SK-N-SH (cell line): ENCODE measurements at regions not wholly inside any gene's neighbourhood (a gene's known extent, or its start where the extent isn't known, plus 50 kb on each side); places are given as distances from the start of the nearest gene placed in this dataset.

Experiments used
- CTCF ChIA-PET: fragments of 300-600, 350-600 bp; formaldehyde crosslinking; extraction: SDS; loops from one replicate; lab custom pipeline; 2021; lab: Yijun Ruan, JAX
- POLR2A ChIA-PET: fragments of 350-600 bp; sonication (Branson Sonifier 250); formaldehyde crosslinking; extraction: SDS; loops from one replicate; lab custom pipeline; 2020; ENCODE audit warnings: antibody characterized with exemption, inconsistent platforms; lab: Yijun Ruan, JAX
- DNase-seq: peaks from one replicate; pipeline ENCODE4 v3.0.0; 2012
- H2AFZ ChIP-seq: fragments of 200-600 bp; sonication (generic); 2 replicates; pipeline ENCODE4 v1.8.1; 2016; ENCODE audit warnings: antibody characterized with exemption, mild to moderate bottlenecking, low read depth
- H3F3A ChIP-seq: fragments of 200-600 bp; sonication (generic); replicated peaks from 2 replicates; pipeline ENCODE3; 2016; ENCODE audit warnings: antibody characterized with exemption, mild to moderate bottlenecking; ENCODE audit not compliant: insufficient read depth
- H3K27ac ChIP-seq, 2 experiments: fragments of 200-500 bp in 1 of 2; fragments of 200-600 bp in 1 of 2; sonication (Bioruptor generic) in 1 of 2; sonication (generic), shearing (Covaris generic) in 1 of 2; 2 replicates each; pipeline versions ENCODE4 v1.5.1 to v1.6.1; 2014 to 2016; ENCODE audit warnings: low read depth in 2 of 2, inconsistent platforms in 1 of 2, low read length in 1 of 2, mild to moderate bottlenecking in 1 of 2, mixed read lengths in 1 of 2
- H3K27me3 ChIP-seq: fragments of 200-600 bp; sonication (generic), shearing (Covaris generic); 2 replicates; pipeline ENCODE4 v1.6.1; 2016; ENCODE audit warnings: mixed run types; ENCODE audit not compliant: insufficient read depth
- H3K36me3 ChIP-seq, 2 experiments: fragments of 200-500 bp in 1 of 2; fragments of 200-600 bp in 1 of 2; sonication (Bioruptor generic) in 1 of 2; sonication (generic) in 1 of 2; replicated peaks in 1 of 2; 2 replicates each; pipeline versions ENCODE3 to v1.5.1; 2014 to 2016; ENCODE audit warnings: low read length in 1 of 2, mild to moderate bottlenecking in 1 of 2; ENCODE audit not compliant: insufficient read depth in 2 of 2, control insufficient read depth in 1 of 2
- H3K4me1 ChIP-seq, 2 experiments: fragments of 200-500 bp in 1 of 2; fragments of 200-600 bp in 1 of 2; sonication (Bioruptor generic) in 1 of 2; sonication (generic), shearing (Covaris generic) in 1 of 2; 2 replicates each; pipeline versions ENCODE4 v1.5.1 to v1.6.1; 2014 to 2016; ENCODE audit warnings: low read depth in 1 of 2, low read length in 1 of 2, mixed run types in 1 of 2; ENCODE audit not compliant: insufficient read depth in 2 of 2, control insufficient read depth in 1 of 2
- H3K4me2 ChIP-seq: fragments of 200-600 bp; sonication (generic), shearing (Covaris generic); 2 replicates; pipeline ENCODE4 v1.6.1; 2017; ENCODE audit warnings: mixed run types
- H3K4me3 ChIP-seq, 2 experiments: fragments of 200-500 bp in 1 of 2; fragments of 200-600 bp in 1 of 2; sonication (Bioruptor generic) in 1 of 2; sonication (generic), shearing (Covaris generic) in 1 of 2; 2 replicates each; pipeline versions ENCODE4 v1.5.1 to v1.8.1; 2014 to 2016; ENCODE audit warnings: low read depth in 2 of 2, inconsistent platforms in 1 of 2, low read length in 1 of 2, mild to moderate bottlenecking in 1 of 2, mixed read lengths in 1 of 2, moderate library complexity in 1 of 2
- H3K79me2 ChIP-seq: fragments of 200-600 bp; sonication (generic); 2 replicates; pipeline ENCODE4 v1.8.1; 2017; ENCODE audit warnings: mild to moderate bottlenecking; ENCODE audit not compliant: insufficient read depth
- H3K9ac ChIP-seq: fragments of 200-600 bp; sonication (generic); 2 replicates; pipeline ENCODE4 v1.6.1; 2017; ENCODE audit warnings: mixed run types
- H3K9me2 ChIP-seq: fragments of 200-600 bp; sonication (generic); 2 replicates; pipeline ENCODE4 v1.6.1; 2017; ENCODE audit warnings: mixed run types
- H3K9me3 ChIP-seq: fragments of 200-600 bp; sonication (generic); 2 replicates; pipeline ENCODE4 v1.6.1; 2017; ENCODE audit warnings: mixed run types, mild to moderate bottlenecking, moderate library complexity
- H4K20me1 ChIP-seq: fragments of 200-600 bp; sonication (generic); 2 replicates; pipeline ENCODE4 v1.6.1; 2017; ENCODE audit warnings: mild to moderate bottlenecking, mixed run types; ENCODE audit not compliant: insufficient read depth
- EP300 ChIP-seq, 2 experiments: IDR thresholded peaks; 2 replicates each; pipeline versions ENCODE4 v1.4.0 to v1.6.1; 2012; ENCODE audit warnings: borderline replicate concordance in 1 of 2, low read depth in 1 of 2, low read length in 1 of 2
- EZH2phosphoT487 ChIP-seq: fragments of 200-600 bp; sonication (generic); IDR thresholded peaks from 2 replicates; pipeline ENCODE4 v1.6.1; 2017; ENCODE audit warnings: low read depth, mixed run types, mild to moderate bottlenecking, antibody characterized with exemption, moderate library complexity, borderline replicate concordance
- FOSL2 ChIP-seq: IDR thresholded peaks from 2 replicates; pipeline ENCODE4 v1.4.0; 2012; ENCODE audit warnings: low read depth, mild to moderate bottlenecking, moderate library complexity, borderline replicate concordance
- FOXJ3 ChIP-seq: sonication (generic); formaldehyde crosslinking; IDR thresholded peaks from 2 replicates; pipeline ENCODE4 v1.5.1; 2020; ENCODE audit warnings: mild to moderate bottlenecking, missing genetic modification reagents
- FOXM1 ChIP-seq: IDR thresholded peaks from 2 replicates; pipeline ENCODE4 v1.4.0; 2012; ENCODE audit warnings: low read depth, mild to moderate bottlenecking
- GABPA ChIP-seq: IDR thresholded peaks from 2 replicates; pipeline ENCODE4 v1.4.0; 2012; ENCODE audit warnings: low read depth, mild to moderate bottlenecking
- JUND ChIP-seq: IDR thresholded peaks from 2 replicates; pipeline ENCODE4 v1.4.0; 2012
- MEF2A ChIP-seq: IDR thresholded peaks from 2 replicates; pipeline ENCODE4 v1.4.0; 2012; ENCODE audit warnings: low read depth, borderline replicate concordance
- MXI1 ChIP-seq: IDR thresholded peaks from 2 replicates; pipeline ENCODE4 v1.6.1; 2012; ENCODE audit warnings: mild to moderate bottlenecking, low read depth, low read length, improper control_type of control experiment
- NFIC ChIP-seq: IDR thresholded peaks from 2 replicates; pipeline ENCODE4 v1.4.0; 2012; ENCODE audit warnings: borderline replicate concordance
- NRF1 ChIP-seq: IDR thresholded peaks from 2 replicates; pipeline ENCODE4 v1.6.1; 2012; ENCODE audit warnings: low read depth, mild to moderate bottlenecking, low read length
- POLR2AphosphoS5 ChIP-seq: IDR thresholded peaks from 2 replicates; pipeline ENCODE4 v1.6.1; 2012; ENCODE audit warnings: low read depth, low read length
- RAD21 ChIP-seq: IDR thresholded peaks from 2 replicates; pipeline ENCODE4 v1.6.1; 2012; ENCODE audit warnings: mild to moderate bottlenecking, low read length
- RCOR1 ChIP-seq: fragments of 150-350 bp; IDR thresholded peaks from 2 replicates; pipeline ENCODE4 v1.6.1; 2017; ENCODE audit warnings: antibody characterized with exemption, low read length
- SIN3A ChIP-seq: IDR thresholded peaks from 2 replicates; pipeline ENCODE4 v1.6.1; 2012; ENCODE audit warnings: low read depth, mild to moderate bottlenecking, low read length, moderate library complexity, borderline replicate concordance
- SMC3 ChIP-seq: IDR thresholded peaks from 2 replicates; pipeline ENCODE4 v1.6.1; 2012; ENCODE audit warnings: low read depth, low read length, improper control_type of control experiment
- TCF12 ChIP-seq: IDR thresholded peaks from 2 replicates; pipeline ENCODE4 v1.4.0; 2012
- TEAD4 ChIP-seq: IDR thresholded peaks from 2 replicates; pipeline ENCODE4 v1.4.0; 2012; ENCODE audit warnings: mild to moderate bottlenecking, borderline replicate concordance; ENCODE audit not compliant: insufficient read depth
- USF2 ChIP-seq: fragments of 150-350 bp; IDR thresholded peaks from 2 replicates; pipeline ENCODE4 v1.6.1; 2017; ENCODE audit warnings: antibody characterized with exemption, low read length, low read depth, borderline replicate concordance
- TF ChIP-seq, protein P1 (sequence below): IDR thresholded peaks from 2 replicates; pipeline ENCODE4; 2012
- TF ChIP-seq, protein P2 (sequence below): IDR thresholded peaks from 2 replicates; pipeline ENCODE4 v1.4.0; 2012; ENCODE audit warnings: low read depth, borderline replicate concordance
- TF ChIP-seq, protein P3 (sequence below): IDR thresholded peaks from 2 replicates; pipeline ENCODE4 v1.4.0; 2012; ENCODE audit warnings: low read depth, borderline replicate concordance

- Histone ChIP-seq H3K4me3 (no peak overlapping the region), H3K36me3 (no peaks in the 10 kb centered on the region), H3K9me3 (no peaks in the 10 kb centered on the region), H3K27me3 (no peaks in the 10 kb centered on the region), H3K4me1 (no peaks in the 10 kb centered on the region), H2AFZ (no peak overlapping the region), H3K79me2 (no peaks in the 10 kb centered on the region), H3K27ac (no peak overlapping the region), H3K4me2 (no peak overlapping the region), H3K9me2 (no peaks in the 10 kb centered on the region), H3K9ac (no peak overlapping the region), H4K20me1 (no peaks in the 10 kb centered on the region), H3F3A (no peaks in the 10 kb centered on the region)
- TF ChIP-seq, protein P1, sequence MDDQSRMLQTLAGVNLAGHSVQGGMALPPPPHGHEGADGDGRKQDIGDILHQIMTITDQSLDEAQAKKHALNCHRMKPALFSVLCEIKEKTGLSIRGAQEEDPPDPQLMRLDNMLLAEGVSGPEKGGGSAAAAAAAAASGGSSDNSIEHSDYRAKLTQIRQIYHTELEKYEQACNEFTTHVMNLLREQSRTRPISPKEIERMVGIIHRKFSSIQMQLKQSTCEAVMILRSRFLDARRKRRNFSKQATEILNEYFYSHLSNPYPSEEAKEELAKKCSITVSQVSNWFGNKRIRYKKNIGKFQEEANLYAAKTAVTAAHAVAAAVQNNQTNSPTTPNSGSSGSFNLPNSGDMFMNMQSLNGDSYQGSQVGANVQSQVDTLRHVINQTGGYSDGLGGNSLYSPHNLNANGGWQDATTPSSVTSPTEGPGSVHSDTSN = no peak
- TF ChIP-seq FOXJ3 (no peak), NRF1 (no peak), USF2 (no peak), RAD21 (no peak), EP300 (IDR thresholded peaks at IDR 0.05; ENCODE audit: borderline replicate concordance in 1 of 2, low read depth in 1 of 2, low read length in 1 of 2) (no peak), TEAD4 (no peak), MEF2A (no peak), SMC3 (no peak), MXI1 (no peak)
- TF ChIP-seq, protein P2, sequence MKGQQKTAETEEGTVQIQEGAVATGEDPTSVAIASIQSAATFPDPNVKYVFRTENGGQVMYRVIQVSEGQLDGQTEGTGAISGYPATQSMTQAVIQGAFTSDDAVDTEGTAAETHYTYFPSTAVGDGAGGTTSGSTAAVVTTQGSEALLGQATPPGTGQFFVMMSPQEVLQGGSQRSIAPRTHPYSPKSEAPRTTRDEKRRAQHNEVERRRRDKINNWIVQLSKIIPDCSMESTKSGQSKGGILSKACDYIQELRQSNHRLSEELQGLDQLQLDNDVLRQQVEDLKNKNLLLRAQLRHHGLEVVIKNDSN = no peak
- no peak for DNase-seq
- ChIA-PET CTCF (no interaction called here), POLR2A (no interaction called here)
These were observed 95.2 kb upstream of the FBXO11 start for GRCh38 chr2:48001498-48001897.

DNA sequence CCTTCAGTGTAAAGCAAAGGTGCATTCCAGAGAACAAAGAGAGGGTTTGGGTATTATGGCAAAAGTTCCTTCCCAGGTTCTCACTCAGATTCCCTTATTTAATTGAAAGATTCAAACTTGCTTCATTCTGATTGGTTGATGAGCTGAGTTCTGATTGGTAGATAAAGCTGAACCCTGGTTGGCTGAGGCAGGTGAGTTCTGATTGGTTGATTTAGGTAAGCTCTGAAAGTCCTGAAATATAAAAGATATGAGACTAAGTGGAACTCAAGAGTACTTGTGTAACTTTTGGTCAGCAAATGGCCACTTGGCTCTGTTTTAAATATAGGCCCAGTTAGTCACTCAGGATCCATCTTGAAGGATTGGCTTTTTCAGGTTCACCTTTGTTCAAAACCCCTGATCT is 99.8 kb upstream of the FBXO11 start:
- Histone ChIP-seq H3K4me1 (no peaks in the 10 kb centered on the region), H4K20me1 (no peaks in the 10 kb centered on the region)
- TF ChIP-seq JUND (no peak), TCF12 (no peak), NFIC (no peak), FOXJ3 (no peak), TEAD4 (no peak), RCOR1 (no peak), FOSL2 (no peak), EZH2phosphoT487 (no peak), FOXM1 (no peak), SIN3A (no peak), RAD21 (no peak), MEF2A (no peak), MXI1 (no peak), GABPA (no peak), USF2 (no peak), POLR2AphosphoS5 (no peak)
- TF ChIP-seq, protein P2 = no peak
- TF ChIP-seq, protein P3, sequence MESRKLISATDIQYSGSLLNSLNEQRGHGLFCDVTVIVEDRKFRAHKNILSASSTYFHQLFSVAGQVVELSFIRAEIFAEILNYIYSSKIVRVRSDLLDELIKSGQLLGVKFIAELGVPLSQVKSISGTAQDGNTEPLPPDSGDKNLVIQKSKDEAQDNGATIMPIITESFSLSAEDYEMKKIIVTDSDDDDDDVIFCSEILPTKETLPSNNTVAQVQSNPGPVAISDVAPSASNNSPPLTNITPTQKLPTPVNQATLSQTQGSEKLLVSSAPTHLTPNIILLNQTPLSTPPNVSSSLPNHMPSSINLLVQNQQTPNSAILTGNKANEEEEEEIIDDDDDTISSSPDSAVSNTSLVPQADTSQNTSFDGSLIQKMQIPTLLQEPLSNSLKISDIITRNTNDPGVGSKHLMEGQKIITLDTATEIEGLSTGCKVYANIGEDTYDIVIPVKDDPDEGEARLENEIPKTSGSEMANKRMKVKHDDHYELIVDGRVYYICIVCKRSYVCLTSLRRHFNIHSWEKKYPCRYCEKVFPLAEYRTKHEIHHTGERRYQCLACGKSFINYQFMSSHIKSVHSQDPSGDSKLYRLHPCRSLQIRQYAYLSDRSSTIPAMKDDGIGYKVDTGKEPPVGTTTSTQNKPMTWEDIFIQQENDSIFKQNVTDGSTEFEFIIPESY = no peak
- TF ChIP-seq, all 33 proteins: peak for 0
- Histone ChIP-seq H3K79me2 (no peaks in the 10 kb centered on the region), H3K9me2 (no peaks in the 10 kb centered on the region), H2AFZ (no peak overlapping the region), H3K36me3 (no peaks in the 10 kb centered on the region), H3F3A (no peaks in the 10 kb centered on the region), H3K9ac (no peak overlapping the region), H3K4me2 (no peak overlapping the region), H3K4me3 (no peak overlapping the region), H3K27me3 (peaks cover 4% of the 10 kb centered on the region; the same call in 1 of the 2 replicates), H3K27ac (no peak overlapping the region), H3K9me3 (no peaks in the 10 kb centered on the region)
- POLR2A ChIA-PET = no interaction called here
- no peak for DNase-seq
- CTCF ChIA-PET = no interaction called here
